ELF-1 (cell line): ENCODE measurements at regions not wholly inside any gene's neighbourhood (a gene's known extent, or its start where the extent isn't known, plus 50 kb on each side); places are given as distances from the start of the nearest gene placed in this dataset.
A peak's percentile ranks its signal among the peaks of the same experiment; 100 is the strongest.

Experiments
- DNase-seq: peaks from one replicate; pipeline ENCODE4 v3.0.0-alpha.2; 2016; ENCODE audit warnings: low read depth, low spot score

DNA sequence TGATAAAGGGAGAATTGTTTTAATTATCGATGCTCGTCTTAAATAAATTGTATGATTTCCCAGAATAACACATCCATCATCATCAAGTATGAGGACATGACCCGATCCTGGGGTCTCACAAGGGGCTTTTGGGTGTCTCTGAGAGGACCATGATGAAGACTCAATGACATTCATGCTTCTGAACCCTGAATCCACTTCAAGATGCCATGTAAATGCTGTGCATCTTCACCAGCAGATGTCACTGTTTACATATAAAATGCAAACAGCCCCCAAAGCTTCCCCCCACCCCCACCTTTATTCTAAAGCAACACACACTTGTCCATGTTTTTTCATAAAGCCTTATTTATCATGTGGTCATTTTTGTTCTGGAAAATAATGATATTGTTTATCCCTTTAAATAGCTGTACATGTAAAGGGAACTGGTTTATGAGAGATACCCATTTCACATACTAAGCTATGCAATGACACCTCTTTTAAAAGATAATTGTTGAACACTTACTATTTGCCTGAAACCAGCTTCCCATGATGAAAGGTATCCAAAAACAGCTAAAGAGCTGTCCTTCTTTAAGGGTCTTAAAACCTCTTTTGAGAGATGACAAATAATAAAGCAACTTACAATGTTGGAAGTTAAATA is 69.7 kb upstream of the UBE3A start:
- peak; percentile 26 for DNase-seq

DNA sequence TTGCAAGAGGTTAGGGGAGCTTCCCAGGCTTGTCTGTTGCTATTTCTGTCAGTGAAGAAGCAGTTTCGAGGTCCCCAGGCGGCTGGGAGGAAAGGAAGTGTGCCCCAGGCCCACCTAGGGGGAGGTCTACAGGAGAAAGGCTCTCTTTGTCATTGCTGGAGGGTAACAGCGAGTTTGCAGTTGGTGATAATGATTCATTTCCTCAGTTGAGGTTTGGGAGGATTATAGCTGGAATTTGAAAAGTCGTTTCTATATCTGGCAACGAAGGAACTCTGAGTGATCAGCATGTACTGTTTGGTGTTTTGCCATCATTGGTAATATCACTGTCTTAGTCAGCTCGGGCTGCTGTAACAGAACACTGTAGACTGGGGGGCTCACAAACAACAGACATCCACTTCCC is 65.5 kb upstream of the UBE3A start:
- DNase-seq: no peak

DNA sequence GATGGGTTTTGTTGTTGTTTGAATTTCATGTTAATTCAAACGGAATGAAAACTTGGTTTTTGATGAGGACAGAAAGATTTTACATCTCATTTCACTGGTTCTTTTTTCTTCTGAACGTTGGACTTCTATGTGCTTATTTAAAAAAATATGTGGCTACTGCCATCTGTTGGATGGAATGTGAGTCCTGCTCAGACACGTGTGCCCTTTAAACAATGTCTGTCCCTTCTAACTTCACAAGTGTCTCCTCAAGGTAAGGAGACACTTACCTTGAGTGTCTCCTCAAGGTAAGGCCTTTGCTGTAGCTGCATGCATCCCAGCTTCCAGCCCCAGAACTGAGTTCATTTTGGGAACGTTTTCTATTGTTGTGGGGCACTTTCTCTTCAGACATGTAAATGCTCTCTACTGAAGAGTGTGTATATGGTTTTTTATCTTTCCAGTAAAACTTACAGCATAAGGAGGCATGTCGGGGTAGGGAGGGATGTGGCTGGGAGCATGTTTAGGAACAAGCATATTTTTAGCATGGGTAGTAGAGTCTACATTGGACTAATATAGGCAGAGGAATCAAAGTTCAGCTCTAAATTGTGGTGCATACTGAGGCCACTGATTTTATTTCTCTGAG is 63.1 kb upstream of the UBE3A start:
- DNase-seq: peak; percentile 45

DNA sequence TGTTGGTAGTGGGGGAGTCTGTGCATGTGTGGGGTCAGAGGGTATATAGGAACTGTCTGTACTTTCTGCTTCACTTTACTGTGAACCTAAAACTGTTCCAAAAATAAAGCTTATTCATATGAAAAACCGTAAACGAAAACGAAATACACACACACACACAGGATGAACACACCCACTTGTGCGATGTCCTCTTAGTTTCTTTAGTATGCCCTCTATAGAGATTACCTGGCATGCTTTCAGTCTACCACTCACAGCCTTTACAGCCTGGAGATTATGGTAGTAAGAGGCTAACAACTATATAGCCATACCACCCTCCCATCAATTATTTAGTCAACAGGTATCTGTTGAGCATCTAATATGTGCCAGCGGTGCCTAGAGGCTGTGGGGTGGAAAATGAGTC is 60.0 kb upstream of the UBE3A start:
- no peak for DNase-seq

DNA sequence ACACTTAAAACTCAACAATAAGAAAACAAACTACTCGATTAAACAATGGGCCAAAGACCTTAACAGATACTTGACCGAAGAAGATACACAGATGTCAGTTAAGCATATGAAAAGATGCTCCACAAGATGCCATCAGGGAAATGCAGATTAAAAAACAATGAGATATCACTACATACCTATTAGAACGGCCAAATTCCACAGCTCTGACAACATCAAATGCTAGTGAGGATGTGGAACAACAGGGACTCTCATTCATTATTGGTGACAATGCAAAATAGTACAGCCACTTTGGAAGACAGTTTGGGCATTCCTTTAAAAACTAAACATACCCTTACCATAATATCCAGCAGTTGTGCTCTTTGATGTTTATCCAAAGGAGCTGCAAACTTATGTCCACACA is 59.1 kb upstream of the UBE3A start:
- DNase-seq: no peak

DNA sequence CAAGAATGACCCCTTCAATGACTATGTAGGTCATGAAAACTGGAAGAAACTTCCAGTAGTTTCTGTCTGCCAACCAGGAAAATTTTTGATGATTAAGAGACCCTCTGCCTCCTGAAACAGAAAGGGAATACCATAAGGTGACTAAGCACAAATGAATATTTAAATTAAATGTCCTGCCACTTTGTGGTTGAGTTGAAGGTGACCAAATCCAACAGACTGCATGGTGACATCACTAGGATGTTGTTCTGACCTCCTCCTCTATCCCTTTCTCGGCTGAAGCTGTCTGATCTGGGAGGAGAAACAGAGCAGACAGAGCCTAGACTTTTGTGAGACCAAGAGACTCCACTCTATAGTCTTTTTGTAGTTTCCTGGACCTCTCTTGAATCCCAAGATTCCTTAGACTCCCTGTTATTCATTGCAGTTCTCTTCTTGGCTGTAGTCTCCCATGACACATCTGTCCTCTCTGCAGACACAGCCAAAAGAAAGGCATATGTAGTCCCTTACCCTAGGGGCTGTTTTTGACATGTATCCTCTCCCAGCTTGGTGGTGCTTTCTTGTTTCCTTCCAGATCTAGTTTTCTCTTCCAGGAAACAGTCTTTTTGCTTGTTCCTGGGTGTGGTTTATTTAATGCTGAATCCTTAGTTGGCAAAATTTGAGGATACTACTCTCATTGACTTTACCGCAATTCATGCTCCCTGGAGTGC is 55.2 kb upstream of the UBE3A start:
- DNase-seq: no peak

DNA sequence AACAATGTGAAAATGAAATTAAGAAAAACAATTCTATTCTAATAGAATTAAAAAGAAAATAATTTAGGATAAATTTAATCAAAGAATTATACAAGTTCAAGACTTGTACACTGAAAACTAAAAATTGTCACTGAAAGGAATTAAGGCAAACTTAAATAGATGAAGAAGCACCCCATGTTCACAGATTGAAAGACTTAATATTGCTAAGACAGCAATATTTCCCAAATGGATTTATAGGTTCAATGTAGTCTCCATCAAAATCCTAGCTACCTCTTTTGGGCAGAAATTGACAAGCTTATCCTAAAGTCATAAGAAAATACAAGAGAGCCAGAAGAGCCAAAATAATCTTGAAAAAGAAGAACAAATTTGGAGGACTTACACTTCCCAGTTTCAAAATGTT is 53.5 kb upstream of the UBE3A start:
- no peak for DNase-seq
